Right lung (tissue), 2 donors: ENCODE measurements at regions not wholly inside any gene's neighbourhood (a gene's known extent, or its start where the extent isn't known, plus 50 kb on each side); places are given as distances from the start of the nearest gene placed in this dataset.
"Not testable (repeated sequence)": the region's sequence is repeated elsewhere in the genome, so short reads cannot be mapped to it uniquely, and the experiment has no call there.

Source experiments
- DNase-seq, 2 donors: peaks; one replicate each; pipeline ENCODE4 v3.0.0-alpha.2; 2013

DNA sequence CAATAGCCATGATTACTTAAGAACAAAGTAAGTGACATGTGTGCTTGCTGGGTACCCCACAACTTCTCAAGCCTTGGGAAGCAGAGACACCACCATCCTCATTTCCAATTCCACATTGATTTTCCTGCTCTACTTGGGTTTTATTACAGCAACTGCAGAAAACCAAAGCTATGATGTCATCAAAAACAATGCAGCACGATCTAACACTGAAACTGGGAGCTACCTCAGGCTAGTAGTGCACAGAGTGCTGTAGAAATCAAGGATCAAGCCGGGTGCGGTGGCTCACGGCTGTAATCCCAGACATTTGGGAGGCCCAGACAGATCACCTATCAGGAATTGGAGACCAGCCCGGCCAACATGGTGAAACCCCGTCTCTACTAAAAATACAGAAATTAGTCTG lies 174.4 kb upstream of the MSX2 start:
- DNase-seq = no peak

DNA sequence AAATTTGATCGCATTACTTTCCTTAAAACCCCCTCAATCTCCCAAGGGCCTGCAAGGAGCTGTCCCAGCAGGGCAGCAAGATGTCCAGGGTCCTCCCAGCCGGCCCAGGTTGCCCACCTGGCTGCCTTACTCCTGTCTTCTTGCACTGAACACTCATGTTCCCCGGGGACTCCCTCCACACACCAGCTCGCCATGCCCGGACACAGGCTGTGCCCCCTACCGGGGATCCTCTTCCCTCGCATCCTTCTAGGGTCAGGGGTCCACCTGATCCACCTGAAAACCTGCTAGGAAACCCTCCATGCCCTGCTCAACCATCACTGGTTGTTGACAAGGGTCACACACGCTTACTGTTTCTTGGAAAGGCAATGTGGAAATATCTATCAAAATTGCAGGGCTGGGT lies 172.0 kb upstream of the MSX2 start:
- DNase-seq = no peak

DNA sequence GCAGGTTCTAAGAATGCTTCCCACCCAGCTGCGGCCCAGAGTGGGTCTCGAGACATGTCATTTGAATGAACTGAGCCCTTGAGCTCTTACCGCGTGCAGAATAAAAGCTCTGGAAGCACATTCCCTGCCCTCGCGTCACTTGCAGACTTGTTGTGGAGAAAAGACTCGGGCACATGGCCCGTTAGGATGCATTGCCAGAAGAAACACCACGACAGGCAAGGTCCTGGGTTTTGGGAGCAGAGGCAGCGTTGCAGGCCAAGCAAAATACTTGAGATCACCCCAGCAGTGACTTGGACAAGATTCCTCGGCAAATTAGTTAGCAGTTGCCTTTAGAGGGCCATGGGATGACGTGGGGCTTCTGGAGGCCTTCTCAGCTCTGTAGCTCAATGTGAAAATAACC lies 170.8 kb upstream of the MSX2 start:
- DNase-seq = no peak

DNA sequence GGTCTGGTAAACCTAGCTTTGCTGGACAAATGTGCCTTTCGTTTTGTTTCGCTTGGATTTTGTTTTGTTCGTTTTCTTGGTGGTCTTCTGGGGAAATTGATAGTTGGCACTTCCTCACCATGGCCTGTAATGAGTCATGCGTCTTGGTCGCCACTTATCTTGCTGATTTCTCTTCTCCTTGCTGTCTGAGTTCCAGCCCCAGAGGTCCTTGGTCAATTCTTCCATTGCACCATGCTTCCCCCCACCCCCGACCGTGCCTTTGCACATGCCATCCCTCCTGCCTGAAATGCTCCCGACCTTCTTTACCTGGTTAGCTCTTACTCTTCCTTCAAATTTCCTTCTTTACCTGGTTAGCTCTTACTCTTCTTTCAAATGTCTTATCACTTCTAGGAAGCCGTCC lies 168.7 kb upstream of the MSX2 start:
- DNase-seq = no peak

DNA sequence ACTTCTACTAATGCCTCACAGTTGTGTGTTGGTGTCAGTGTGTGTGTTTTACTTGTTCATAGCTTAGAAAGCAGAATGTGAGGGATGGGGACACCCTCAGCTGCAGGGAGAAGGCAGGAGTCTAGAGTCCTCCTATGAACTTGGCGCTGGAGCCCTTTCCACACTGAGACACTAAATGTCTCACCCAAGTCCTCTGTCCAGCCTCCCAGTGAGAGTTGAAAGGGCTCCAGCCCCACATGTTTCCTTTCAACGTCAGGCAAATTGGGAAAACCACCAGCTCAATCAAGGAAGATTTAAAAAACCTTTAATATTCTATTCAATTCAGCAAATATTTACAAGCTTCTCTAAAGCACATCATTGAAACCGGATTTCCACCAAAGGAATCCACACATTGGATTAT lies 167.6 kb upstream of the MSX2 start:
- DNase-seq = no peak

DNA sequence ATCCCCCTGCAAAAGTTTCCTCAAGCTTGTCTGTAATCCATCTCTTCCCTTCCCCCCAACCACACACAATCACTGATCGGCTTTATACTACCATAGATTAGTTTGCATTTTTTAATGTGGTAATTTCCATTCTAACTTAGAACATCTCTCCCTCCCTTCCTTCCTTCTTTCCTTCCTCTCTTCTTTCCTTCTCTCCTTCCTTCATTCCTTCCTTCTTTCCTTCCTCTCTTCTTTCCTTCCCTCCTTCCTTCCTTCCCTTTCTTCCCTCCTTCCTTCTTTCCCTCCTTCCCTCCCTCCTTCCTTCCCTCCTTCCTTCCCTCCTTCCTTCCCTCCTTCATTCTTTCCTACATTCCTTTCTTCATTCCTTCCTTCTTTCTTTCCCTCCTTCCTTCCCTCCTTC lies 166.2 kb upstream of the MSX2 start:
- no peak for DNase-seq

DNA sequence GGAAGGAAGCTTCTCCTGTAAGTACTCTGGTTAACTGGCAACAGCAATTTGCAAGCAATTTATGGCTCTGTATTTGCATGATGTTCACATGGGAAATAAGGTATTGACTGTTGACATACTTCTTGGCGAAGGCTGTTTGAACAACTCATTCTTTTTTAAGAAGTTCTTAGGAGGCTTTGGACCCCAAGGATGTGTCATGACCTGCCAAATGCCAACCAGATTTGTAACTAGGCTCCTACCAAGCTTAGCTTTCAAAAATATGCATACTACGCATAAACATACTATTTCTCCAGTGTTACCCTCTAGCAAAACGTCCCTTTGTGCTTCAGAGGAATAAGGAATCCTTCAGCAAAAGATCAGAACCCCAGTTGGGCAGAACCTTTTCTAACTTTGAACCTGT lies 165.2 kb upstream of the MSX2 start:
- no peak for DNase-seq

DNA sequence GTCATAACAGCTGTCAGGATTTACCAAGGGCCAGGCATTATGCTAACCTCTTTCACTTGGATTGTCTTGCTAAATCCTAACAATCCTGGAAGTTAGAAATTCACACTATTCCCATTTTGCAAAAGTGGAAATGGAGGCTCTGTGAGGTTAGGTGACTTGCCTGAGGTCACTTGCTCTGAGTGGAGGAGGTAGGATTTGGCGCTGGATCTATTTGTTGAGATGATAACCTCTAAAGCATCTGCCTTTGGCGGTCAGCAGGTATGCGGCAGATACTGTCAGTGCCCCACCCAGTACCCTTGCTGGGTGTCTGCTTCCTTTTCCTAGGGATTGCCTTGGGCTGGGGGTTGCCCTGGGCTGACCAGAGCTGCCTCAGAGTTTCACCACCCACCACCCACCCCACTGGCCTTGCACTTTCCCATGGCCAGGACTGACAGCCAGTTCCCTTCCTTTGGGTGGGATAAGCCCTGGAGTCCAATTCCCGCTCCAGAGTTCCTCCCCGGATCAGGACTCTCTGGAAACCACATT lies 164.8 kb upstream of the MSX2 start:
- DNase-seq = no peak

DNA sequence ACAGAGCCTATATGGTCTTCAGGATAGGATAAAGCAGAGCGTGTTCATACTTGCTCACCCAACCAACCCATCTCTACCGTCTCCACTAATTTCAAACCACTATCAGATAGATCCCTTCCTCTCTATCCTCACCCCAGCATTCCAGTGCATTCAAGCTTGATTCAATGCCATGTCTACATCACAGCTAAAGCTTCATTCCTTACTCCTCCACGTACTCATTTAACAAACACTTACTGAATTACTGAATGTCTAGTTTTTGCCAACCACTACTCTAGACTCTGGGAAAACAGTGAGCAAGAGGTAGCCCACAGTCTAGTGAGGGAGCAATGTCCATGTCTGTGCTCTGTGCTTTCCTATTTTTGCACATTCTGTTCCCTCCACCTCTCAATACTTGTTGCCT lies 163.5 kb upstream of the MSX2 start:
- DNase-seq = no peak

DNA sequence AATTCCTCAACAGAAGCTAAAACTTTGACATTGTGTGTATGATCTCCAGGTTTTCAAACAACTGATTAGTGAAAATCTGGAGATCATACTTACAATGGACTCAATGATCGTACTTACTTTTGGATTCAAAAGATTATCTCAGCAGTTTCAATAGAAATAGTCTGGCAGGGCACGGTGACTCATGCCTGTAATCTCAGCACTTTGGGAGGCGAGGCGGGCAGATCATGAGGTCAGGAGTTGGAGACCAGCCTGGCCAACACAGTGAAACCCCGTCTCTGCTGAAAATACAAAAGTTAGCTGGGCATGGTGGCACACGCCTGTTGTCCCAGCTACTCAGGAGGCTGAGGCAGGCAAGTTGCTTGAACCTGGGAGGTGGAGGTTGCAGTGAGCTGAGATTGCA lies 161.3 kb upstream of the MSX2 start:
- not testable (repeated sequence) for DNase-seq

DNA sequence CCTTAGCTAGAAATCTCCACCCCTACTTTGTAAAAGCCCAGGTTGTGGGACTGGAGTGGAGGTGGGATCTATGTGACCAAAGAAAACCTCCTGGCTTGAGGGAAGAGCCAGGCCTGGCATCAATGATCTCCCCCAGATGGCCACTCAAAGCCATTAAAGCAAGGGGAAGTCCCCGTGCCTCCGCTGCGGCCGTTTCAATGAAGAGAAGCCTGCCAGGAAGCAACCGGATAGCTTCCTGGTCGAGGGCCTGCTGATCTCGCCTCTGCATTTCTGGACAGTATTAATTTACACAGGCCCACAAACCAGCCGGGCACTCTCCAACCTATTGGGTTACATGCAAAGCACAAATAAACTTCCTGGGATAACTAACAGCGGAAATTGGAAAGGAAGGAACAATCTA lies 160.5 kb upstream of the MSX2 start:
- peak in 1 of 2 donors; percentile 19 for DNase-seq

DNA sequence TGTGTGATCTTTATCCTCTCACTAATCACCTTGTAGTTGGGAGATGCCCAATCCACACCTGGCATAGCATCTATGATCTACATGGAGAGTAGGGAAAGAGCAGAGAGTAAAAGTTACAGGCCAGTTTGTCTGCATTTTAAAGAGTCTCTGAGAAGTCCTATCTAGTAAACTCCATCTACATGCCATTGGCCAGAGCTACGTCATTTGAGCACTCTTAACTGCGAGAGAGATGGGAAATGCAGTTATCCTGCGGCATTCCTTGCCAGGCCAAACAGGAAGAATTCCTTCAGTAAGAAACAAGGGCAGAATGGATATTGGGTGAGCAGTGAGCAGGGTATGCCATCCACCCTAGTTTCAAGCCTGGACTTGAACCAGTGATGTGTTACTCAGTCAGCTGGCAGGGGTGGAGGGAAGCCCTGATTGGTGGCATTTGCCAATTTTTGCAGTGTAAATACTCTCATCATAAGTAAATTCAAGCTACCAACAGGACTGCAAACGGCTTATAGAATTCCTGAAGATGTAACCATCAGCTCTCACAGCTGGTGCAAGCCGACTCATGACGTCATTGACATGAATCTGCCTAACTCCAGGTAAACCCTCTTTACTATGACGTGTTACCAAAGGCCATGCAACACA lies 156.8 kb upstream of the MSX2 start:
- DNase-seq = no peak

DNA sequence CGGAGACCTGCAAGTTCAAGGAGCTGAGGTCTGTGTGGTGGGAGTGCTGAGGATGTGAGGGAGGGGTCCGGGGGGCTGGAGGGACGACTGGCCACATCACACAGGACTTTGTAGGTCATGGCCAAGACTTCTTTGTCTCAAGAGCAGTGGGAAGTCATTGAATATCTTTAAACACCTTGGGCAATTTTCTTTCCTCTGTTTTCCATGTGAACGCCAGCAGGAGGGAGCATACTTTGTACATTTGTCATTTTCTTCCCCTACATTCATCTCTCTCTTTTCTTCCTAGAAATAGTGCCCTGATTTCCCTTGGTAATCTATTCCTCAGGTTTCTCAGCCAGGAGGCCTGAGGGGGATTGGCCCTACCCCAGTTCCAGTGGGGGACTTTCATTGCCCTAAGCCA lies 153.7 kb upstream of the MSX2 start:
- no peak for DNase-seq

DNA sequence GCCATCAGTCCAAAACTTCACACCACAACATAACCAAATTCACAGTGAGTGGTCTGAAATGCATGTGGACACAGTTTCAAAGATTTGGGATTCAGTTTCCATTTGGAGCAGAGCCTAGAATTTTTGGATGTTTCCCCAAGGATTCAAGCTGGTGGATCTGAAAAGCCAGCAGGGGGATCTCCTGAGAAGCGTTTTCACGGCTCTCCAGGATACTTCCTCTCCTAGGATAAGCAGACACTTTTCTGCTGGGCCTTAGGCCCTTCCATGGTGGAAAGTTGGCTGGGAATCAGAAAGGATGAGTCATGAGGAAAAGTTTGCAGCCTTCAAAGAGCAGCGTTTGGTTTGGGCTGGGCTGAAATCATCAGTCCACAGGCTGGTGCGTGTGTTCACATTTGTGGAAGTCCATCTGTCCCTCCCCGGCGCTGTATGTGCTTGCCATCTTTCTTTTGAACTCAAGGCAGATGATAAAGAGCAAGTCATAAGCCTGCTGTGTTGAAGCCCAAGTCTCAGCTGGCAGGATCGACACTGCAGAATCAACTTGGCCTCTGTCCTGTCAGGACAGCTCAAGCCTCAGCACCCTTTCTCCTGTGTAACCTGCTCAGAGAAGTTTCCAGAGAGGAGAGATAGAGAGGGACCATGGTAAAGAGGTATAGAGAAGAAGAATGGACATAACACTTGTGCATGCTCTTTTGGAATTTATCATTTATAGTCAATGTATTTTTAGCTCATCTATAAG lies 152.6 kb upstream of the MSX2 start:
- peak; percentile 78 to 84 for DNase-seq

DNA sequence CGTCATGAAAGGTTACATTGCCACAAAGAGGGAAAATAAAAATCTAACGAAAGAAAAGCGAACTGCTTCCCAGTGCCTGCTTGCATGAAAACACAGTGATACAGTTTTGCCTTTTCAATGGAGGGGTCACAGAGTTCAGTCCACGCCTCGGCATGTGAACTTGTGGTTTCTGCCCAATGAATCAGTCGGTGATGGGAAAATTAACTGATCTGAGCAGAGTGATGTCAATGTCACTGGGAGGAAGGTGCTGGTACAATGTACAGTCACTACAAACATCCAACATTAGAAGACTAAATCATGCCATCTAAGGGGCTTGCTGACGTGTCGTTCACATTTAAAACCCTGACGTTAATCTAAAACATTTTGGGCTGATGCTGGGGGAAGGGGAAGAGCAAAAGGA lies 151.8 kb upstream of the MSX2 start:
- no peak for DNase-seq

DNA sequence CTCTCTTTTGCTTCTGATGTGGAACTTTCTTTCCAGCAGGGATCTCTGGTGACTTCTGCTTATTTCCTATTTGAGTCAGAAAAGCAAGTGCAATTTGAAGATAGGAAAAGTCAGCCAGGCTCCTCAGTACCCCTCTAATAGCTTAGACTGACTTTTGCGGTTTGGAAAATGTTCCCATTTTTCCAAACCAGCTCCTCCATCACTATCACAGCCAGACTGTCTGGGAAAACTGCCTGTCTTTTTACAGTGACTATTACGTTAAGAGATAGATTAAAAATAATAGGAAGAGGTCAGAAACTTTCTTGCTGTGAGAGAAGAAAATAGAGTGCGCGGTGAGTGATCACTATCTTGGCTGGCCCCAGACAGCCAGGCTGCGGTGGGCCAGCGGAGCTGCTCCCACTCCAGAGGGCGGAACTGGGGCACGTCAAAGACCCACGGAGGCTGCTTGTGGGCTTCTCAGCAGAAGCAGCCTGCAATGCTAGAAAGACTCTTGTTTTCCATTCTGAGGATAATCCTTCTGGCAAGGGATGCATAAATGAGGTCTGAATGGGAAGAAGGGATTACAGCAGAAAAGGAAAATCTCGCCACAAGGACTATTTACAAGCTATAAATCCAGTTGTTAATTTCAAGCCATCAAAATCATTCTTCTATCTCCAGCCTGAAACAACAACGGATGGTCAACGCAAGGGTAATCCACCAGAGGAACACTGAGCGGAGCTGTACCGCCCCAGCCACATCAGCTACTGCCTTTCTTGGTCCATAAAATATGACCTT lies 151.0 kb upstream of the MSX2 start:
- DNase-seq = peak in 1 of 2 donors; percentile 27

DNA sequence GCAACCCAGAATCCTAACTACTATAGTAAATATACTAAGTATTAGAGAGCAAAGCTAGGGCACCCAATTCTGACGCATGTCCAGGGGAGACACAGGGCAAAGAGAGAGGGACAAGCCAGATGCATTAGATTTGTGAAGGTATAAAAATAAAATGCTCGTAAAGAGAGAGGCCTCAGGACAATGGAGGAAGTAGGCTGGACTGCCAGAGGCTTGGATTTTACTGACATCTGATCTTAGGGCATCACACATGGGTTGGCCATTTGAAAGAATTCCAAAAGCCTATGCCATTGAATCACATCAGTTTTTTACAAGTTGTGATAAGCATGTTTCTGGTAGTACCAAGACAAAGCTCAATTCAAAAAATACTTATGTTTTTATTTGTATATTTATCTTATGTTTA lies 149.3 kb upstream of the MSX2 start:
- no peak for DNase-seq

DNA sequence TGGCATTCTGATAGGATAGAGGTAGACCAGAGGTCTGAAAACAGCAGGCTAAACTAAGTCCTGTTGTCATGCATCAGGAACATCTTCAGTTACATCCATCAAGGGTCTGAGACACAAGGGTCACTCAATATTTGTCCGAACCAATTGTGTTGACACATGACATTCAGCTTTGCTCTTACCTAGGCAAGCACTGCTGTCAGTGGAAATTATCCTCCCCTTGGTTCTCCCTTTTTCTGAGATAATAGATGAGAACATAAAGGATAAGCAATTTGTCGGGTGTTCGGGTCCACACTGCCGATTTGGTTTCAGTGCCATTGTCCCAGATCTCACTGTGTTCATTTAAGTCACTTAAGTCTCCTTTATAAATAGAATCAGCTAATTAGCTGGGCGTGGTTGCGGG lies 148.3 kb upstream of the MSX2 start:
- no peak for DNase-seq

DNA sequence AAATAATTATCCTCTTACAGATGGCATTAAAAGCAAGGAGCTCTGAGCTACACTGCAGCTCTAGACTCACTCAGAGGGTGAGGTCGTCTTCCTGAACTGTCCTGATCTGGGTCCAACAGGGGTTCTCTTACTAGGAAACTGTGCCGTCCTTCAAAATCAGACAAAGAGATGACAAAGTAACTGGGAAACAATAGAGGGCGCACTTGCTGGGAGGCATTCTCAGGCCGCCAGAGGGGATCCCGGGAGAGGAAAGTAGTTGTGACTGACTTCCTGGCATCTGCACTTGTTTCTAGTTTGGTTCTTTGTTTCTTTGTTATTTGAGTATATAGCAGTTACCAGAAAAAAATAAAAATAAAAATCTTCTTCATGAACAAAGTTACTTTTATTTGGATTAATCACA lies 142.9 kb upstream of the MSX2 start:
- peak in 1 of 2 donors; percentile 24 for DNase-seq

DNA sequence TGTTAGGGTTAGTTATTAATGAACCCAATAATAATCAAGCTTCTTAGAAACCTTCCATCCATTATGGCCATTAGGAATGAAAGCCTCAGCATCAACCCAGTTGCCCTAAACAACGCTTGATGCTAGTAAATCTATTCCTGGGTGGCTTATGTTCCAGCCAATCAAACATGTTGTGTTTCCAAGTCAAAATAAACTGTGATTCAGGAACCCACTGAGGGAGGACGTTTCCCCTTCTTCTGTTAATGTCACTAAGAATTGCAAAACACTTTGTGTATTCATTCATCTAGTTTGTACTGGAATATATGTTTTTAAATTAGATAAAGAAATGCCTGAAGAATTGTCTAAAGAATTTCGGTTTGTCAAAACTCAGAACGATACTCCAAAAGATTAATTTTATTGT lies 142.5 kb upstream of the MSX2 start:
- no peak for DNase-seq

DNA sequence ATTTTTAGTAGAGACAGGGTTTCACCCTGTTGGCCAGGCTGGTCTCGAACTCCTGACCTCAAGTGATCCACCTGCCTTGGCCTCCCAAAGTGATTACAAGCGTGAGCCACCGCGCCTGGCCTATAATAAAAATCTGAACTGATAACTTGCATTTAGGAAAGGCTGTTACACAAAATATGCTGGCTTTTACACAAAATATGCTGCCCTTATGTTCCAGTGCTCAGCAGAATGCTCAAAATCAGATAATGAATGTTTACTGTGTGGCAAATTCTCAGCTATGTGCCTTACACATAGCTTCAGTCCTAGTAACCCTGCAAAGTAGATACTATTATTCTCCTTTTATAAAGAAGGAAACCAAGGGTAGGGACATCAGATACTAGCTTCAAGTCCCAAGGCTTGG lies 141.3 kb upstream of the MSX2 start:
- no peak for DNase-seq

DNA sequence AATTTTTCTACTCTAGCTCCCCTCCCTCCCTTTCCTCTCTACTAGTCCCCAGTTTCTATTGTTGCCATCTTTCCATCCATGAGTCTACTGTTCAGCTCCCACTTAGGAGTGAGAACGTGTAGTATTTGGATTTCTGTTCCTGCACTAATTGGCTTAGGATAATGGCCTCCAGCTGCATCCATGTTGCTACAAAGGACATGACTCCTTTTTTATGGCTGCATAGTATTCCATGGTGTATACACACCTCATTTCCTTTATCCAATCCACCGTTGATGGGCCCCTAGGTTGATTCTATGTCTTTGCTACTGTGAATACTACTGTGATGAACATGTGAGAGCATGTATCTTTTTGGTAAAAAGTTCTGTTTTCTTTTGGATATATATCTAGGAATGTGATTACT lies 138.9 kb upstream of the MSX2 start:
- DNase-seq = no peak

DNA sequence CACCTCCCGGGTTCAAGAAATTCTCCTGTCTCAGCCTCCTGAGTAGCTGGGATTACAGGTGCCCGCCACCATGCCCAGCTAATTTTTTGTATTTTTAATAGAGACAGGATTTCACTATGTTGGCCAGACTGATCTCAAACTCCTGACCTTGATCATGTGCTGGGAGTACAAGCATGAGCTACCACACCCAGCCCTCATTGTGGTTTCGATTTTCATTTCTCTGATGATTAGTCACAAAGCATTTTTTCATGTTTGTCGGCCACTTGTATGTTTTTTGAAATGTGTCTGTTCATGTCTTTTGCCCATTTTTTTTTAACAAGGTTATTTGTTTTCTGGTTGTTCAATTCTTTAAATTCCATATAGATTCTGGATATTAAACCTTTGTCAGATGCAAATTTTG lies 138.2 kb upstream of the MSX2 start:
- not testable (repeated sequence) for DNase-seq
